HFFc6 (cell line): ENCODE measurements at regions not wholly inside any gene's neighbourhood (a gene's known extent, or its start where the extent isn't known, plus 50 kb on each side); places are given as distances from the start of the nearest gene placed in this dataset.

Source experiments
- DNase-seq: peaks from one replicate; pipeline ENCODE4 v3.0.0-alpha.2; 2018
- H3K27ac Mint-ChIP-seq: 2 replicates; pipeline ENCODE4 v1.8.0; 2020; ENCODE audit warnings: mild to moderate bottlenecking, mixed read lengths
- H3K27me3 Mint-ChIP-seq: 2 replicates; pipeline ENCODE4 v1.8.0; 2021; ENCODE audit warnings: mild to moderate bottlenecking, moderate library complexity, mixed read lengths; ENCODE audit not compliant: insufficient read depth
- H3K36me3 Mint-ChIP-seq: 2 replicates; pipeline ENCODE4 v1.8.0; 2021; ENCODE audit warnings: low read depth, mixed read lengths
- H3K4me1 Mint-ChIP-seq: 2 replicates; pipeline ENCODE4 v1.8.0; 2020; ENCODE audit warnings: low read depth, mixed read lengths
- H3K4me3 Mint-ChIP-seq: 2 replicates; pipeline ENCODE4 v1.8.0; 2020; ENCODE audit warnings: mild to moderate bottlenecking, moderate library complexity, mixed read lengths
- H3K9me3 Mint-ChIP-seq: 2 replicates; pipeline ENCODE4 v1.8.0; 2020; ENCODE audit warnings: mild to moderate bottlenecking, mixed read lengths
- TF ChIP-seq, protein P1 (sequence below): fragments of 200-600 bp; sonication (generic); IDR thresholded peaks from 2 replicates; pipeline ENCODE4 v1.5.0; 2021; ENCODE audit warnings: antibody characterized with exemption, mild to moderate bottlenecking

DNA sequence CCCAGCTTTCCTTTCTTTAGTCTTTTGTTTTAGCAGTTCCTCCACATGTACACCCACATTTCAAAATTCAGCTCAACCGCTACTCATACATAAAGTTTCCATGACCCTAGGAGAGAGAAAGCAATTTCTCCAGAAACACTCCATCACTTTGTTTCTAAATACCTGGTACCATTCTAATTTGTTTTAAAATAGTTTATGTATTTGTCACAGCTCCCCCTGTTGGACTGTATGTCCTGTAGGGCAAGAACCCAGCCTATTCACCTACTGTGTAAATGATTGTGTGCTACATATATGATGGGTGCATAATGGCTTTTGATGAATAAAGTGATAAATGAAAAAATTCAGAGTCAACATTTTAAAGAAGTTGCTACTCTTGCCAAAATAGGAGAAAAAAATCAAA, 139.1 kb downstream of the COX7C start:
- TF ChIP-seq, protein P1, sequence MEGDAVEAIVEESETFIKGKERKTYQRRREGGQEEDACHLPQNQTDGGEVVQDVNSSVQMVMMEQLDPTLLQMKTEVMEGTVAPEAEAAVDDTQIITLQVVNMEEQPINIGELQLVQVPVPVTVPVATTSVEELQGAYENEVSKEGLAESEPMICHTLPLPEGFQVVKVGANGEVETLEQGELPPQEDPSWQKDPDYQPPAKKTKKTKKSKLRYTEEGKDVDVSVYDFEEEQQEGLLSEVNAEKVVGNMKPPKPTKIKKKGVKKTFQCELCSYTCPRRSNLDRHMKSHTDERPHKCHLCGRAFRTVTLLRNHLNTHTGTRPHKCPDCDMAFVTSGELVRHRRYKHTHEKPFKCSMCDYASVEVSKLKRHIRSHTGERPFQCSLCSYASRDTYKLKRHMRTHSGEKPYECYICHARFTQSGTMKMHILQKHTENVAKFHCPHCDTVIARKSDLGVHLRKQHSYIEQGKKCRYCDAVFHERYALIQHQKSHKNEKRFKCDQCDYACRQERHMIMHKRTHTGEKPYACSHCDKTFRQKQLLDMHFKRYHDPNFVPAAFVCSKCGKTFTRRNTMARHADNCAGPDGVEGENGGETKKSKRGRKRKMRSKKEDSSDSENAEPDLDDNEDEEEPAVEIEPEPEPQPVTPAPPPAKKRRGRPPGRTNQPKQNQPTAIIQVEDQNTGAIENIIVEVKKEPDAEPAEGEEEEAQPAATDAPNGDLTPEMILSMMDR = no peak
- no peaks in the 10 kb centered on the region for H3K36me3 Mint-ChIP-seq
- no peaks in the 10 kb centered on the region; the same call in 1 of the 2 replicates for H3K27me3 Mint-ChIP-seq
- no peak overlapping the region for H3K4me3 Mint-ChIP-seq
- peaks cover 18% of the 10 kb centered on the region for H3K9me3 Mint-ChIP-seq
- H3K4me1 Mint-ChIP-seq = no peaks in the 10 kb centered on the region
- H3K27ac Mint-ChIP-seq = no peak overlapping the region
- no peak for DNase-seq

DNA sequence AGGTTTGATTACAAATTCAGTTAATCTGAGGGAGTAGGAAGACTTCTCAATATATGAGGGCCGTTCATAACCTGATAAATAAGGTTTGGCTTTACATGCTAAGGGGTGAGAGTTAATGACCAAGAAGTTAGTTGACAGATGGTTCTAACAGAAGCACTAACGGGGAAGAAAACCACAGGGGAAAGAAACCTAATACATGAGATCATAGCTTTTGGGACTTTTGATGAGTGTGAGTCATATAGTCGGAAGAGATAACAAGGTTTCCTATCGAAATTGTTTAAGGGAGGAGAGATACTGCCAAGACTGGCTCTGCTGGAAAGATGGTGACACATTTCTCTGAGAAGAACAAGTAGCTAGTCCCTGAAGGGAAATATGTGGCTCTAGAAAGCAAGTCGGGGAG, 140.1 kb downstream of the COX7C start:
- peaks cover 18% of the 10 kb centered on the region for H3K9me3 Mint-ChIP-seq
- no peaks in the 10 kb centered on the region; the same call in 1 of the 2 replicates for H3K27me3 Mint-ChIP-seq
- H3K4me3 Mint-ChIP-seq = no peak overlapping the region
- no peak overlapping the region for H3K27ac Mint-ChIP-seq
- DNase-seq = no peak
- TF ChIP-seq, protein P1 = no peak
- H3K36me3 Mint-ChIP-seq = no peaks in the 10 kb centered on the region
- H3K4me1 Mint-ChIP-seq = no peaks in the 10 kb centered on the region

DNA sequence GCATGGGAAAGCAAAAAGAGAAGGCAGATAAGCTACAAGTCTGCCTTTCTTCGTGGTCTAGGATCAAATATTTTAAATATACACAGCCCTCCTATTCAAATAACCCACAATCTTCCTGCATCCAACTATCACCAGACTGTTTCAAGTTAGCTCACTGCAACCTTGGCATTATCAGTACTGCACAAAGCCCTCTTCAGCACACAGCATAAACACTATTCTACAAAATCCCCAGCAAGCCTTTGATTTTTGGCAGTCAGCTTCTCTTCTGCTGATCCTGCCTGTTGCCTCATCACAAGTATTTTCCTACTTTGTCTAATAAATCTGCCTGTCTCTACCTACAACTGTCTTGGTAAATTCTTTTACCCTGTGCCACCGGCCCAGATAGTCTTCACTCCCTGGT, 142.9 kb downstream of the COX7C start:
- Mint-ChIP-seq H3K4me3 (no peak overlapping the region), H3K27ac (no peak overlapping the region), H3K9me3 (peaks cover 16% of the 10 kb centered on the region), H3K27me3 (no peaks in the 10 kb centered on the region), H3K36me3 (no peaks in the 10 kb centered on the region), H3K4me1 (no peaks in the 10 kb centered on the region)
- TF ChIP-seq, protein P1 = no peak
- no peak for DNase-seq

DNA sequence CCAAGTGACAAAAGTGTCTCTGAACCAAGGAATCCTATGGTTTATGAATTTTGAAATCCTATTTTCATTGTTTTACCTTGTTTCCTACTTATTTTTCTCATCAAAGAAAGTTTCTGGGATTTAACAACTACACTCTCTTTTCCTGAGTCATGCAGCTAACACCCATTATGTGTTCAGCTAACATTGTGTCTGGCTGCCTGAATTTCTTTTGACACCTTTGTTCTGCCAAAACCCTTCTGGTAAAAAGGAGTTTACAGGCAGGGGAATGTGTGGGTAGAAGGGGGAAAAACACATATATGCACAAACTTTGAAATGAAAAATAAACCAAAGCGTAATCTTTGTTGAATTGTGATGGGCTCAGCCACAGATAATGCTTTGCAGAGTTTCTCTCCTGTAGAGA, 146.2 kb downstream of the COX7C start:
- Mint-ChIP-seq H3K4me1 (no peaks in the 10 kb centered on the region), H3K9me3 (peaks cover 4% of the 10 kb centered on the region), H3K27ac (no peak overlapping the region), H3K36me3 (no peaks in the 10 kb centered on the region), H3K27me3 (no peaks in the 10 kb centered on the region), H3K4me3 (no peak overlapping the region)
- TF ChIP-seq, protein P1 = no peak
- DNase-seq = no peak

DNA sequence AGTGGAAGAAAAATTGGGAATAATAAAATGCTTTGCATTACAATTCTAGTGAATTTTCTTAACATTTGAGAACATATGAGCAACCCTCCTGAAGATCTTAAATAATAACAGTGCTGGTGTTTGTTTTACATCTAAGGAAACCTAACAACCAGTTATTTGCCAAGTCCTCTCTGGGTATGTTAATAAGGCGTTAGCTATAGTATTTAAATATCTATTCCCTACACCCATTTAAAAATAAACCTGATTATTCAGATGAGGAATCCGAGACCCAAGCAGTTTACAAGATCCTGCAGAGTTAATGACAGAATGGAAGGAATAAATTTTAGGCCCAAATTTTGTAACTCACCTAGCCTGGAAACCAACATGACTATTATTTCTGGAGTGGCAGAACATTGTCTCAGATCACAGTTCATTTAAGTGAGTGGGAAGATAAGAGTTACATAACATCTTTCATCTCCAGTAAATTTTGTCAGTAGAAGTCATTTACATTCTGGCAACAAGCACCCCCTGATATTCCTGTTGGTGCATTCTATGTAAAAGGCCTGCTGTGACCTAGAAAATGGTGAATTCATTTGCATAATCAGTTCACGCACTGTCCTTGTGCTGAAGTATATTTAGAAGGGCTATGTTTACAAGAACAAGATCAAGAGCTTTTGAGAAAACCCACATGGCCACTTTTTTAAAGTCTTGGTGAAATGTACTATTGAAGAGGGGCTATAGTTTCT, 148.2 kb downstream of the COX7C start:
- DNase-seq = no peak
- peaks cover 12% of the 10 kb centered on the region for H3K9me3 Mint-ChIP-seq
- H3K4me3 Mint-ChIP-seq = no peak overlapping the region
- no peaks in the 10 kb centered on the region for H3K36me3 Mint-ChIP-seq
- H3K27ac Mint-ChIP-seq = no peak overlapping the region
- H3K27me3 Mint-ChIP-seq = no peaks in the 10 kb centered on the region
- TF ChIP-seq, protein P1 = no peak
- no peaks in the 10 kb centered on the region for H3K4me1 Mint-ChIP-seq
